ENCODE measurements at regions not wholly inside any gene's neighbourhood (a gene's known extent, or its start where the extent isn't known, plus 50 kb on each side); places are given as distances from the start of the nearest gene placed in this dataset.
A peak's percentile ranks its signal among the peaks of the same experiment; 100 is the strongest.

DNA sequence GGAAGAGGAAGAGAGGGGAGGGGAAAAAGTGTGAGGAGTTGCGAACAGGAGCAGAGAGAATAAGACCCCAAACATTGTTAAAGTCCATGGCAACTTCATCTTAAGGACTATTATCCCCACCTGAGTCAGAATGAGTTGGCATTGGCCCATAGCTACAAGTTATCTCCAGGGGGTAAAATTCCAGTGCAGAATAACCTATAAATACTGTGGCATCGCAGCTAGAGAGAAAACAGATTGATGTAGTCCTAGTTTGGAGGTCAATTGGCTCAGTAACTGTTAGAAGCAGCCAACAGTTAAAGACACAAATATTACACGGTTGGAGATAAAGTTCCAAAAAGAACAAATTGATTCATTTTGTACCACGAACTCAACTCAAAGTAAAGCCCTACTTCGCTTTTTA is 313.9 kb upstream of the CCDC54 start:
- no peak for DNase-seq

DNA sequence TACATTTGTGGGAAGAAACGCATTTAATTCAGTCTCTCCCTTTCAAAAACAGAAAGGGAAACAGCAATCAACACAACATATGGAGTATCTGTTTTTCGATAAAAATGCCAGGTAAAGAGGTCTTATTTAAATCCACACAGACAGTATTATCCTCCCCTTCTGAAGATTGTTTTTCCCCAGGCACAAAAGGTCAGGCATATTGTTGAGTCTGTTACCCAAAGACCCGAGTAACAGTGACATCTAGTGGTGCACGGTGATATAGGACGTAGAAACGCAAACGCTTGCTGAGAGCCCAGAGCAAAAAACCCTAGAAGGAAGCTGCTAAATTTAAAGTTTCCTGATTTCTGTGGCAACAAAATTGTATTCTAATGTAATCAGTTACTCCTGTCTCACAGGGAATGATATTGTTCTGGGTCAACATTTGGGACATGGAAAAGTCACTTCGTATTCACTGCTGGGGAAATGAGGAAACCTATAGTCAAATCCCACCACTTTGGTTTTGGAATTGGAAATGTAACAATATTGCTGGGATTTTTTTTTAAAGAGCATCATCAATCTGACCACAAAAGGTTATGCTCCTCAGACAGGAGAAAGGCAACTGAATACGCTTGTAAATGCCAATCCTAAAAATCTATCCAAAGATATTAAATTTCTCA is 312.7 kb upstream of the CCDC54 start:
- no peak for DNase-seq

DNA sequence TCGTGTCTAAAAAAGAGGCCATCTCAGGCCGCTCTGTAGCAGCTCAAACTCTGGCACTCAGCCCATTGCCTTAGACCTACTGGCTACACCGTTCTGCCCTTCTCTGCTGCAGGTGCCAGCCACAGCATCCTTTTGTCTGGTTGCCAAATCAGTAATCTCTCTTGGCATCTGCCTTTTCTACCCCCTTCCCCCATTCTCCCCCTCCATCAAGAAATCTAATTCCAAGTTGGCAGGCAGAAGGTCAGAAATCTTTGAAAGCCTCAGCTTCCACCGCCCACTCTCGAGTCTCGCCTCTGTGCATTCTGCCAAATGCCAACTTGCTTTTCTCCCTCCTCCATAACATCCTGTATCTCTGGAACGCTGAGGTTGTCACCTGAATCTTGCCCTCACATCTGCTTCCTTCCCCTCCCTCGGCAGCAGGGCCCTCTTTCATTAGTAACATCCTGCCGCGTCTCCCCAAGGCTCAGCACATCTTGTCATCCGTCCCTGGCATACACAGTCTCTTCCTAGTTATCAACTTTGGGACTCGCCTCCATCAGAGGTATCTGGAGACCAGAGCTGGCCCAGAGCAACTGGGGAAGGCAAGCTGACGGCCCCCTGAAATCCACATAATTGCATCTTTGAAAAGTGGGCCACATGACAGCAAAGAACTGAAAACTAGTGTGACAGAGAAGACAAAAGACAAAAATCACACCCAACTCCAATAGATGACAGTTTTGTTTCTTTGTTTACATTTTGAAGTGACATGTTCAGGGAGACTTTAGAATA is 312.0 kb upstream of the CCDC54 start:
- DNase-seq = no peak

DNA sequence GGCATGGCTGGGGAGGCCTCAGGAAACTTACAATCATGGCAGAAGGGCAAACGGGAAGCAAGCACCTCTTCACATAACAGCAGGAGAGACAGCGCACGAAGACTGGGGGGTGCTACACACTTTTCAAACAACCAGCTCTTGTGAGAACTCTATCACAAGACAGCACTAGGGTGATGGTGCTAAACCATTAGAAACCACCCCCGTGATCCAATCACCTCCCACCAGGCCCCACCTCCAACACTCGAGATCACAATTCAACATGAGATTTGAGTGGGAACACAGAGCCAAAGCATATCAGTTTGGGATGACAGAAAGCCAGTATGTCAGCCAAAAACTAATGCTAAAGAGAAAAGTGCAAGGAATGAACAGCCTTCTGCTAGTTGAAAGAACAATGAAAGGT is 309.8 kb upstream of the CCDC54 start:
- DNase-seq = no peak

DNA sequence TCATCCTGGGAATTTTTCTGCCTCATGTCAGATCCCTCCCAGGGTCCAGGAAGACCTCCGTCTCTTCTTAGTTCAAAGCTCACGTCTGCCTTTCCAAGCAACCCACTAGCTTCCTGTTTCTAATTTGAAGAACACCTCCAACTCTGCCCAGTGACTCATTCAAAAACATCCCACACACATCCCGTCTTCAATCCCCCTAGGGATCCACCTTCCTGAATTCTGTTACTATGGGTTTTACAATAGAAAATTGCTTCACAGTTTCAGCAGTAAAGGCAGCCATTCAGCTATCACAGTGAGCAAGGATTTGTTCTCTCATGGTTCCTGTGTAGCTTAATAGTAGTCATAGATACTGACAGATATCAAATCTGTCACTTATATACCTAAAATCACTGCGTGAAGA is 308.3 kb upstream of the CCDC54 start:
- no peak for DNase-seq

DNA sequence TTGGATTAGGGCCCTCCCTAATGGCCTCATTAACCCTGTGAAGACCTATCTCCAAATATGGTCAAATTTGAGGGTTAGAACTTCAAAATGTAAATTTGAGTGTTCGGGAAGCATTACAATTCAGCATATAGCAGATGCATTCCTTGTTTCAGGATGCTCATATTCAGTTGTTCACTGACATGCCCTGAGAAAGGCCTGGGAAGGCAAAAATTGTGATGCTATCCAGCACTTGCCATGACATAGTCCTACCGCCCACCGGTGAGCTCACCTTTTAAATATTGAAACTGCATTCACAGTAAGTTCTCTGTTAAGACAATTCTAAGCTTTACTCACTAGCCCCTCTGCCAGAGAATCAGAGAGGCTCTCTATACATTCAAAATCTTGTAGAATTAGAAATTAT is 300.3 kb upstream of the CCDC54 start:
- no peak for DNase-seq

DNA sequence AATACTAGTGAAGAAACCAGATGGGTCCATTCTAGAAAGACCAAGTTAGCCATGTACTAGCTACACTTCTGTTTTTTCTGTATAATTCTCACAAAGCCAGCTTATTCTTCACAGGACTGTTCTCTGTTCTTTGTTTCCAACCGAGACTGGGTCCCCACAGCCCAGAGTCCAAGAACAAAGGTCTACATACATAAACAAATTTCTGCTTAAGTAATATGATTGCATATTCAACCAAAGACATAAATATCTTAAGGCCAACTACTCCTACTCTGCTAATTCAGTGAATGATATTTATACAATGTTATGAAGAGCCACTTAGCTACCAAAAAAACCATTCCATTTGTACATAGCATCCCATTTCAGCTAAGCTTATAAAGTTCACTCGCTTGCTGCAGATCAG is 299.8 kb upstream of the CCDC54 start:
- DNase-seq = no peak

DNA sequence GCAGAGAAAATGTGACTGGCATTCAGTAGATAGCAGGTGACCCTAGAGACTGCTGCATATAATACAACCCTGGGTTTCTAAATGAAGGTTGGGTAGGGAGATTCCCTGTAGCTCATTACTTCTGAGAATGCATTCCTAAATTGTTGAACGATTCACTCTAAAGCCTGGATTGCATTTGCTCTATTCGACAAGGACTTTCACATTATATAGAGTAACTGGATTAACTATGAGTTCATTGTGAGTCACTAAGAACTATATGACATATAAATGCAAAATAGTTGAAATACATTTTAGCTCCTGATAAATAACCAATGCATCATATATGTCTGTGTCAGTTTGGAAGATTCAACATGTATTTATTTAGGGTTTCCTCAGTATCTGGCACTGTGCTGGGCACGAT is 294.7 kb upstream of the CCDC54 start:
- DNase-seq = no peak

DNA sequence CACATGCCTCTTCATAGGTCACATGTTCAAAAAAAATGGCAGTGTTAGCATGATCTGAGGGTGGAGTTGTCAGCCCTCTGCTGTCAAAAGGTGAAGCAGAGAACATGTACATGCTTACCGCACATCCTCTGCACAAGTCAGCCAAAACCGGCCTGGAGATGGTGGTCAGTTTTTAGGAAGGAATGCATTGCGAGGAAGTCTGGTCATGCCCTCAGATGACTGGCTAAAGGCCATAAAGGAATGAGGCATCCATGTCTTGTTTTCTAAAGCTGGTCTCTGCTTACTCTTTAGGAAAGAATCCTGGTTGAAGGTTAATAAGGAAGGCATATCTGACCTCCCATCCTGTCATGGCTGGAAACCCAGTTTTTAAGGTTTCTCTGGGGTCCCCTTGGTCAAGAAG is 292.0 kb upstream of the CCDC54 start:
- no peak for DNase-seq

DNA sequence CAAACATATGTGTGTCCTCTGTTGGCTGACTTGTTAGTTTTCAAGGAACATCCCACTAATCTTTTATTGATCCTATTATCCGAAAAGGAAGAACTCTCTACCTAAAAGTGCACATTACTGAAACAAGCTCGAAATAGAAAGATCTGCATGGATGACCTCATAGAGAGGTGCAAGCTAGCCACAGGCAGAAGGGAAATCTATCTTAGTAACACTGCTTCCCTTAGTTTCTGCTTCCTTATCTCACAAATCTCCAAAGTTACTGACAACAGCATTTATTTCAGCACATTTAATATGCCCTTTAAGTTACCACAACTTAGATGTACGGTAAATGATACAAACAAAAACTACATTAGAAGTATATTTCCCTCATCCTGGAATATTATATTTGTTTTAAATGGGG is 285.1 kb upstream of the CCDC54 start:
- DNase-seq = no peak

DNA sequence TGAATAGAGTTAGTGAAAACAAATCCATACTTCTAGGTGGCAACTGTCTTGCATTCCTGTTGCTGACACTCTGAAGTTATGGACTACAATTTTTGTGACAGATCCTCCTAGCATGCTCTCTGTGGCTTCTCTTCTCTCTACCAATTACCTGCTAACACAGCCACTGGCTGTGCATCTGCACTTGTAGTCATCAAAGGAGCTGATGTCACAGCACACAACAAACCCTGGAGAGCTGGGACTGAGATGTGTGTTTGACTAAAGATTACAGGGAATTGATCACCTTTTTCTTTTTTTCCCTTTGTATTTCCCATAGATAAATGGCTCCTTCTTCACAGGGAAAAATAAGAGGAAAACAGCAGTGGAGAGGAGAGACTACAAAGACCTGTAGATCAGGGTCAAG is 278.4 kb upstream of the CCDC54 start:
- DNase-seq = no peak

DNA sequence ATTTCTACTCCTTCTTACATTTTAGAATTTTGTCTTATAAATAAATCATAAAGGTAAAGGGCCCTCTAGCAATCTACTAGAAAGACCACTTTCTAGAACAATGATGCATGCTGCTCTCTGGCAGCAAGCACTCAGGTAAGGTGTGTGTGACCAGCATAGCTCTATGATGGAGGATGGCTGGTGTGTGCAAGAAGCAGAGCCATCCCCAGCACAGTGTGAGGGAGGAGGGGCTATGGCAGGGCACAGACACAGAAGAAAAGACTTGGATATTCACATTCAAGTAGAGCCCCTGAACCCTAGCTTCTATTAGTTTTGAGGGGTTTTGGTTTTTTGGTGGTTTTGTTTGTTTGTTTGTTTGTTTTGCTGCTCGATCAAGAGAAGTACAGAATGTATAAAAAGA is 277.1 kb upstream of the CCDC54 start:
- DNase-seq = no peak

DNA sequence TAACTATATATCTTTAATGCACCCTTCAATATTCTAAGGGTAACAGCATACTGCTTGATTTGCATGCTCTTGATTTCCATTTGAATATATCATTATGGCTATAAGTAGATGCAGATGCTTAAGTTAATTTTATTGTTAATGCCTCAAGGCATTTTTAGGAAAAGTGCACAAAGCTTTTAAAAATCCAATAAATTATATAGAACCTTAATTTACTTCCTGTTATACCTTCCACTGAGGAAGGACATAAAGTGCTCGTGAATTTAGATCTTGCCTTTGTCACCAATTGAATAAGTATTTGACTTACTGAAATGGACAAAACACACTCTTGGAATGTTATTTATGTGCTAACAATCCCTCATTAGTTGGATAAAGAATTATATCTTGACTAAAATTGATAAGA is 276.7 kb upstream of the CCDC54 start:
- no peak for DNase-seq

DNA sequence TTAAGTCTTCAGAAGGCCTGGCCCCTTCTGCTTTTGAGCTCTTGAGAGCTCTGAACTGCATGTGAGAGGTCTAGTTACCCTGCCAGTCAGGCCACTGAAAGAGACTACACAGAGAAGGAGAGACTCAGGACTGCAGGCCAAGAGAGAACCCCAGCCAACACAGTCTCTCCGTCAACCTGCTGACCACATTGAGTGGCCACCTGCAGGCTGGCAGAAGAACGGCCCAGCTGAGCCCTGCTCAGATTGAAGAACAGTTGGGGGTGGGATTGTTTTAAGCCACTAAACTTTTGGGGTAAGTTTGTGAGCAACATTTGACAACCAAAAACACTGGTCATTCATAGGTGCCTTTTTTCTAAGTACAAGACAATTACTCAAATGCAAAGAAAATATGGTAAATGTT is 273.5 kb upstream of the CCDC54 start:
- DNase-seq = no peak

DNA sequence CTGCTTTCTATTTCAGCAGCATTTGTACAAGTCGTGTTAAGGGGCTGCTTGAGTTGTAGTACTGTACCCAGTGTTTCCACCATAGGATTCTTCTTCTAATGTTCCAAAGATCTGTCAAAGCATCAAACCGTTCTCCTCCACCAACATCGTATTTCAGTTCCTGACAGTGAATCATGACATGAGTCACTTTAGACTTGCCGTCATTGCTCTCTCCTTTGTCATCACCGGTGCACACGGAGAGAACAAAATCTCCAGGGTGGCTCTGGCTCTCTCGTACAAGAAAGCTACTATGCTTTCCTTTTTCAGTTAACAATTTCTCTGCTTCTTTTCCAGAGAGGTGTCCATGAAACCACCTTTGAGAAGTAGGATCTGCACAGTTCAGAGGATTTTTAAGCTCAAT is 270.9 kb upstream of the CCDC54 start:
- DNase-seq = no peak

DNA sequence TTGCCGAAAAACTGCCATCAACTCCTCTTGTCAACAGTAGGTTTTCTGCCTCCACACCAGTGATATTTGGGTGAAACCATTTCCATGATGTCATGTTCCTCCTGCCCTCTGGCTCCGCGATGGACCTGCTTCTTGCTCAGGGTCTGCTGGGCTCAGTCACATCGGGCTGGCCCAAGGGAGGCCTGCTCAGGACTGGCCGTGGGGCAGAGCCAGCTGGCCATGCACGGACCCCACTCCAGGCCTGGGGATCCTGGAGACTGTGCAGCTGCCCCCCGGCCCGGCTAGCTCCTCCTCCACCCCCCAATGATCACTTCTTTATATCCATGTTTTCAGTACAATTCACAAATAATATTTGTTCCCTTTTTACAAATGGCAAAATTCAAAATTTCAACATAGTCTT is 270.3 kb upstream of the CCDC54 start:
- DNase-seq = no peak

DNA sequence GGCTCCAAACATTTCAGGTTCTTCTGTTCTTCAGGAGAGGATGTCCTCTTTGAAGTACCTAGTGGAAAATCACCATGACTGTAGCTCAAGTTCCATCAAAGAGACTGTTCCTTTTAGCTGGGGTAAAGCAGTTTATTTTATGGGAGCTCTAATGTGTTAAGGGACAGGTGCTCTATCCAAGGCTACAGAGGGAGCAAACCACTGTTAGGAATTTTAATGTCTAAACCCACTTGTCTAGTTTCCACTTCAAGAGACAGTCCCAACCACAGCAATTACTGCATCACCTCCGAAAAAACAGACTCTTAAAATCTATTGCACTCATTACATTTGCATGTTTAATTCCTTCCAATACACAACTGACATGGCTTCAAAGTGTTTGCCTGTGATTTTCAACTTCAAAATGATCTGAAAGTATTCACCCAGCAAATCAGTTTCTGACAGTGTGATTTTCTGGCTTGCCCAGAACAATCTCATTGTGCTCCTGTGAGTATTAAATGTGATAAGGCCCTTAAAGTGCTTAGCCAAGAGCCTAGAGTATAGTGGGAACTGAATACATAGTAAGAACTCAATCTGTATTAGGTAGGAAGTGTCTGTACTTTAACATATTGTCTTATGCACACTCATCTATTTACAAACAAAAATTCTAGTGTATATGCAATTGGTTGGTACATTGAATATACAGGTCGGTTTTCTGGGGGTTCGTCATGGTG is 266.5 kb upstream of the CCDC54 start:
- DNase-seq = no peak

DNA sequence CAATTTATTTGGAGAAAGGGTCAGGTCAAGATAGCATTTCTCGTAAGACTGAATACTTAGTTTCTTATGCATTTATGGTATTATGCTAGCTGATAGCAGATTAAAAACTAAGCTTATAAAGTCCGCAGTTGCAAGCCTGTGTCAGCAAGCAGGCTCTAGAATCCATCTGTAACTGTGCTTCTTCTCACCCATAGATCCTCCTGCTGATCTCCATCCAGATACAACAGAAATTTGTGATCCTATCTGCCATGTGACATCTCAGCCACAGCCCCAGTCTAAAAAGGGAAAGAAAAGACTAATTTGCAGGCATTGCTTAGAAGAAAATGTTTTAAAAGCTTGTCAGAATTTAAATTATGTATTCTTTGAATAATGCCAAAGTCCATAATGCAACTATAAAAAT is 265.4 kb upstream of the CCDC54 start:
- DNase-seq = no peak

DNA sequence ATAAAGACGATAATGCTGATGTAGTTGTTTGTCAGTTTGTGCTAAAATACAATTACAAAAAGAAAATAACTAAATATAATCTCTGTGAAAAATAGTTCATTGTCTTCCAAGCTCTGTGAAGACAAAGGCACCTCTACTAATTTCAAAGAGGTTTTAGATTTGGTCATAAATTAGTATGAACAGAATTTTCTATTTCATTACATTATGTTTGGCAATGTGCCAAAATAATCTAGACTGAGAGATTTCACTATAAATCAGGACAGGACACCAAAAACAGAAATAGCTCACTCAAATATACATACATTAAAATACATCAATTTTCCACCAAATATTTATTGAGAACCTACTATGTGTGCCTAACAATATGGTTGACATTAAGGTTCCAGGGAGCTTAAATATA is 264.9 kb upstream of the CCDC54 start:
- no peak for DNase-seq

DNA sequence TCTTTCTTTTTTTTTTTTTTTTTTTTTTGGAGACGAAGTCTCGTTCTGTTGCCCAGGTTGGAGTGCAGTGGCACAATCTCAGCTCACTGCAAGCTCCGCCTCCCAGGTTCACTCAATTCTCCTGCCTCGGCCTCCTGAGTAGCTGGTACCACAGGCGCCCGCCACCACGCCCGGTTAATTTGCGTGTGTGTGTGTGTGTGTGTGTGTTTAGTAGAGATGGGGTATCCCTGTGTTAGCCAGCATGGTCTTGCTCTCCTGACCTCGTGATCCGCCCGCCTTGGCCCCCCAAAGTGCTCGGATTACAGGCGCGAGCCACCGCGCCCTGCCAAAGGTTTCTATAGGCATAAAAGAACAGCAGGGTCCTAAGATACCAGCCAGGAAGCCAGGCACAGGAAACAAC is 261.0 kb upstream of the CCDC54 start:
- peak; percentile 3 for DNase-seq

DNA sequence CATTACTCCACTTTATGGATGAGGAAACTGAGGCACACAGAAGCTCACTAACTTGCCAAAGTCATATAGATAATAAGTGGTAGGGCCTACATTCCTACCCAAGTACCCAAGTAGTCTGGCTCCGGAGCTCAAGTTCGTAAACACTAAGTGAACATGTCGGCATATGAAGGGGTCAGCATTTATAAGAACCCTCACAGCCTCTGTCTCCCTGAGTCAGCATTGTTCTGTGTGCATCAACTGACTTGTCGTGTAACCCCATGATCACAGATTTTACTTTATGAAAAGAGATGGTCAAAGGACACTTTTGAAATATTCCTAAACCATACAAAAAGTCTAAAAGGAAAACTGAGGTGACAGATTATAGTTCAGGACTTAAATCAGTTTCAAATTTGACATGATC is 260.1 kb upstream of the CCDC54 start:
- DNase-seq = no peak

DNA sequence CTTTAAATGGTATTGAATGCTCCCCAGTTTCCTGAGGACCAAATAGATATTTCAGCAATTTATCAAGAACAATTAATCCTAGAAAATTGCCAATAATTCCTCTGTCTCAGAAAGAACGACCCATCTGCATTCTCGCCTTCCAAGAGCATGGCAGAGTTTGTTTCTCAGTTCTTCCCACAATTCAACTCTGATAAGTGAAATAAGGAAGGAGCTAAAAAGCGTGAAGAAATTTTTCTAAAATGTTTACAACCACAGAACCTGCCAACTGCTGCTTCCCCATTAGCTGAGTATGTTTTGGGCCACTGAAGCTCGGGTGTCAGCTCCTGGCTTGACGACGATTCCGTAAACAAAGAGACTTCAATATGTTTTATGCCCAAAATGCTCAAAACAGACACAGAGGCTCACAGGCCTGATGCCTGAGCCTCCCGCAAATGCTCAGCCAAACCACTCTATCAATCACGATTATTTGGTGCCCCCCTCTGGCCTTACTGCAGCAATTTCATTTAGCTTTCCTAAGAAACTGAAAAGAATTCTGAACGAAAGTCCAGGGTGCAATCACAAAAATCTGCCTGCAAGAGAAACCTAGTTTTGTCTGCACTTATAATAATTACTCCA is 259.2 kb upstream of the CCDC54 start:
- no peak for DNase-seq

DNA sequence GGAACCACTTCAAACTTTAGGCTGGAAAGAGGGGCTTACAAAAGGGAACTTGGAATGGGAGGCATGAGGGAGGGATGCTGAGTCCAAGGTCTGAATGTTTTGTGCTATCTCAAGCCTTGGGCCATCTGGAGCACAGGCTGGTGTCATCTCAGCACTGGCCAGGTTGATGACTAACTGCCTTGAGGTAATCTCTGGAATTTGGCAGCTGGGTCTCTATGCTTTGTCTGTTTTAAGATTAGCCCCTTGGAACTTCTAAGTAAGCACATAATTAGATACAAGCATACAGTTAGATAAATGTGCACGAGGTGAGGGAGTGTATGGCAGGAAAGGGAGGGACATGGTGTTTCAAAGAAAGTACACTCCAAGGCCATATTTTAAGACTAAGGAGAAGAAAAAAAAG is 252.4 kb upstream of the CCDC54 start:
- no peak for DNase-seq

DNA sequence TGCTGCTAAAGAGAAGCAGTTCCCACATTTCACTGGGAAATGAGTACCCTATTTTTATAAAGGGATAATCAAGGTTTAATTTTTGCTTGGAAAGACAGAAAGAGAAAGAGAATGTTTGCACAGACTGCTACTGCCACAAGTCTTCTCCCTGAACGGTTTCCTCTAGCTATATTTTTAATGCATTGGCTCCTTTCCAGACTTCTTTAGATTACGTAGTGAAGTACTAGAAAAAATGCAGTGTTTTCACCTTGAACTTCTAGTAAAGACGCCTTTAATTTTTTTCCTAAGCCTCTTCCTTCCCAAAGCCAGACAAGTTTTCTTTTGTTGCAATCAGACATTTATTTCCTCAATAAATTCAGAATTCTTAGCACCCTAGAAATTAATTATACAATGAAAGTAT is 248.3 kb upstream of the CCDC54 start:
- DNase-seq = no peak

Measured in activated gamma-delta T cell (primary cell).